WERI-Rb-1 (cell line): ENCODE measurements at regions not wholly inside any gene's neighbourhood (a gene's known extent, or its start where the extent isn't known, plus 50 kb on each side); places are given as distances from the start of the nearest gene placed in this dataset.

Experiments
- DNase-seq: peaks from one replicate; pipeline ENCODE4 v3.0.0-alpha.2; 2020
- H3K27ac ChIP-seq: fragments of 250-450 bp; sonication (Bioruptor Pico); 2 replicates; pipeline ENCODE4 v1.5.1; 2020; ENCODE audit warnings: mild to moderate bottlenecking, moderate library complexity
- H3K27me3 ChIP-seq: fragments of 250-450 bp; sonication (Bioruptor Pico); 2 replicates; pipeline ENCODE4 v1.5.1; 2021; ENCODE audit warnings: mild to moderate bottlenecking, low read depth, moderate library complexity; ENCODE audit not compliant: insufficient read depth, severe bottlenecking
- H3K36me3 ChIP-seq: fragments of 250-450 bp; sonication (Bioruptor Pico); 2 replicates; pipeline ENCODE4 v1.5.1; 2020; ENCODE audit warnings: mild to moderate bottlenecking, moderate library complexity
- H3K4me3 ChIP-seq: 2 replicates; pipeline ENCODE4 v1.5.1; 2011; ENCODE audit warnings: low read depth, mild to moderate bottlenecking, control low read depth, low read length
- H3K9me3 ChIP-seq: fragments of 250-450 bp; sonication (Bioruptor Pico); 2 replicates; pipeline ENCODE4 v1.5.1; 2021; ENCODE audit warnings: mild to moderate bottlenecking, moderate library complexity; ENCODE audit not compliant: severe bottlenecking
- CTCF ChIP-seq: IDR thresholded peaks from 2 replicates; pipeline ENCODE4 v1.5.1; 2011; ENCODE audit warnings: low read depth, mild to moderate bottlenecking, control low read depth, inconsistent platforms, low read length

GRCh38 chr3:132871956-132872355 is 149.7 kb upstream of the NPHP3 start:
- H3K27me3 ChIP-seq = no peaks in the 10 kb centered on the region
- no peak for DNase-seq
- TF ChIP-seq CTCF = no peak
- H3K36me3 ChIP-seq = no peaks in the 10 kb centered on the region
- H3K4me3 ChIP-seq = no peak overlapping the region
- H3K9me3 ChIP-seq = no peaks in the 10 kb centered on the region
- no peak overlapping the region for H3K27ac ChIP-seq

DNA sequence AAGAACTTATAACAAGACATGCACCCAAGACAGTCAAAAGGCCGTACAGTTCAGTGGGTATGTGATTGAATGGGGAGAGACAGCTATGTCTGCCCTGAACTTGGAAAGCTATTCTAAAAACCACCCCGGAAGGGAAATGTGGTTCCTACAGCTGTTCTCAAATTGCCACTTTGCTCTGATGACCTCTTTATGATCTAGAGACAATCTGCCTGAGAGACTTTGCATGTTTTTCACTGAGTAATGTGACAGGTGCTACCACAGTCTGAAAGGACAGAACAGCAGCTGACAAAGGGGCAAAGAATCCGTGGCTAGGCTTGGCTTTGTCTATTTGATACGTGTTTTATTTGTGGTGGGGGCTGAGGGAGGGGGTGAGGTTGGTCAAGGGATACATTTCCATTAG is 148.3 kb upstream of the NPHP3 start:
- Histone ChIP-seq H3K9me3 (no peaks in the 10 kb centered on the region), H3K27ac (no peak overlapping the region), H3K27me3 (no peaks in the 10 kb centered on the region), H3K36me3 (no peaks in the 10 kb centered on the region), H3K4me3 (no peak overlapping the region)
- no peak for TF ChIP-seq CTCF
- no peak for DNase-seq

- Histone ChIP-seq H3K36me3 (no peaks in the 10 kb centered on the region), H3K4me3 (no peak overlapping the region), H3K27me3 (no peaks in the 10 kb centered on the region), H3K27ac (no peak overlapping the region), H3K9me3 (no peaks in the 10 kb centered on the region)
- no peak for DNase-seq
- no peak for TF ChIP-seq CTCF
Observed at GRCh38 chr3:132867956-132868355, 145.7 kb upstream of the NPHP3 start.

GRCh38 chr3:132867526-132867925 is 145.3 kb upstream of the NPHP3 start:
- Histone ChIP-seq H3K4me3 (no peak overlapping the region), H3K36me3 (no peaks in the 10 kb centered on the region), H3K27ac (no peak overlapping the region), H3K27me3 (no peaks in the 10 kb centered on the region), H3K9me3 (no peaks in the 10 kb centered on the region)
- no peak for TF ChIP-seq CTCF
- no peak for DNase-seq

GRCh38 chr3:132857317-132857716 is 135.1 kb upstream of the NPHP3 start:
- Histone ChIP-seq H3K27me3 (no peaks in the 10 kb centered on the region), H3K27ac (no peak overlapping the region), H3K36me3 (no peaks in the 10 kb centered on the region), H3K4me3 (no peak overlapping the region), H3K9me3 (no peaks in the 10 kb centered on the region)
- DNase-seq = no peak
- TF ChIP-seq CTCF = no peak

DNA sequence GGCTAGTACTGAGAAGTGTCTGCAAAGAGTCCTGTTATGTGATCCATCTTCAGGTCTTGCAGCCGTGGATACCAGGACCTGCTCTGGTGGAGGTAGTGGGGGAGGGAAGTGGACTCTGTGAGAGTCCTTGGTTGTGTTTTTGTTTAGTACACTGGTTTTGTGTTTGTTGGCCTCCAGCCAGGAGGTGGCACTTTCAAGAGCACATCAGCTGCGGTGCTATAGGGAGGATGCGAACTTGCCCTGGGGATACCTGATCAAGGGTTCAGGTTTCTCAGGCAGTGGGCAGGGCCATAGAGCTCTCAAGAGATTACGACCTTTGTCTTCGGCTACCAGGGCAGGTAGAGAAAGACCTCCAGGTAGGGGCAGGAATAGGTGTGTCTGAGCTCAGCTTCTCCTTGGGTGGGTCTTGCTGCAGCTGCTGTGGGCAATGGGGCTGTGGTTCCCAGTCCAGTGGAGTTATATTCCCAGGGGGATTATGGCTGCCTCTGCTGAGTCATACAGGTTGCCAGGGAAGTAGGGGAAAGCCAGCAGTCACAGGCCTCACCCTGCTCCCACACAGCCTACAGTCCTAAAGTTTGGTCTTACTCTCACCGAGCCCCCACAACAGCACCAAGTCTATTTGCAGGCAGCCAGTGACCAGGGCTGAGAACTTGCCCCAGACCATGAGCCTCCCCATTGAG is 132.8 kb upstream of the NPHP3 start:
- no peak overlapping the region for H3K27ac ChIP-seq
- H3K36me3 ChIP-seq = no peaks in the 10 kb centered on the region
- no peaks in the 10 kb centered on the region for H3K9me3 ChIP-seq
- H3K27me3 ChIP-seq = no peaks in the 10 kb centered on the region
- TF ChIP-seq CTCF = no peak
- no peak for DNase-seq
- H3K4me3 ChIP-seq = no peak overlapping the region
